WTC11 (cell line): ENCODE measurements at regions not wholly inside any gene's neighbourhood (a gene's known extent, or its start where the extent isn't known, plus 50 kb on each side); places are given as distances from the start of the nearest gene placed in this dataset.

ENCODE experiments used
- ATAC-seq: fragments of 200-7000 bp; cut with Tn5 transposase; 2 replicates; pipeline ENCODE4 v1.10.0; 2021; ENCODE audit warnings: mild to moderate bottlenecking, moderate library complexity
- CTCF ChIA-PET: fragments of 300-600 bp; sonication (Branson Sonifier 250); formaldehyde crosslinking; loops from one replicate; lab custom pipeline; 2021; ENCODE audit warnings: antibody characterized with exemption; lab: Charles Lee
- POLR2A ChIA-PET: fragments of 350-600 bp; sonication (Branson Sonifier 250); formaldehyde crosslinking; loops from one replicate; lab custom pipeline; 2021; ENCODE audit warnings: antibody characterized with exemption; lab: Charles Lee
- DNase-seq: peaks from one replicate; pipeline ENCODE4 v3.0.0; 2021; ENCODE audit warnings: low spot score
- H3K27ac Mint-ChIP-seq: 2 replicates; pipeline ENCODE4 v1.8.0; 2021; ENCODE audit warnings: mixed read lengths
- H3K27me3 Mint-ChIP-seq: 2 replicates; pipeline ENCODE4 v1.8.0; 2021; ENCODE audit warnings: low read depth, mild to moderate bottlenecking, moderate library complexity, mixed read lengths
- H3K36me3 Mint-ChIP-seq: 2 replicates; pipeline ENCODE4 v1.8.0; 2021; ENCODE audit warnings: mixed read lengths
- H3K4me1 Mint-ChIP-seq: 2 replicates; pipeline ENCODE4 v1.8.0; 2022; ENCODE audit warnings: mixed read lengths
- H3K4me3 Mint-ChIP-seq: 2 replicates; pipeline ENCODE4 v1.8.0; 2021; ENCODE audit warnings: mild to moderate bottlenecking, moderate library complexity, mixed read lengths
- H3K9me3 Mint-ChIP-seq: 2 replicates; pipeline ENCODE4 v1.8.0; 2021; ENCODE audit warnings: mixed read lengths
- AR ChIP-seq: fragments of 250-450 bp; sonication (Bioruptor Pico); IDR thresholded peaks from 2 replicates; pipeline ENCODE4 v1.9.0; 2021; ENCODE audit warnings: mild to moderate bottlenecking
- ATF6 ChIP-seq: sonication (generic); formaldehyde crosslinking; IDR thresholded peaks from 2 replicates; pipeline ENCODE4 v1.8.1; 2023; ENCODE audit warnings: mild to moderate bottlenecking, missing genetic modification reagents
- ESRRA ChIP-seq: sonication (generic); formaldehyde crosslinking; IDR thresholded peaks from 2 replicates; pipeline ENCODE4 v1.8.1; 2022; ENCODE audit warnings: mild to moderate bottlenecking, missing genetic modification reagents, borderline replicate concordance
- GTF2I ChIP-seq: fragments of 250-450 bp; sonication (Bioruptor Pico); conservative IDR thresholded peaks from 2 replicates; pipeline ENCODE4 v1.4.0; 2021; ENCODE audit warnings: mild to moderate bottlenecking
- IRF1 ChIP-seq: sonication (generic); formaldehyde crosslinking; IDR thresholded peaks from 2 replicates; pipeline ENCODE4 v1.8.0; 2023; ENCODE audit warnings: missing genetic modification reagents
- JUN ChIP-seq: sonication (generic); formaldehyde crosslinking; IDR thresholded peaks from 2 replicates; pipeline ENCODE4 v1.8.0; 2023; ENCODE audit warnings: mild to moderate bottlenecking, missing genetic modification reagents
- MLX ChIP-seq: sonication (generic); formaldehyde crosslinking; IDR thresholded peaks from 2 replicates; pipeline ENCODE4 v1.8.1; 2023; ENCODE audit warnings: mild to moderate bottlenecking, missing genetic modification reagents, moderate library complexity
- NR1H2 ChIP-seq: sonication (generic); formaldehyde crosslinking; IDR thresholded peaks from 2 replicates; pipeline ENCODE4 v1.9.0; 2021; ENCODE audit warnings: mild to moderate bottlenecking, moderate library complexity, missing genetic modification reagents
- NR3C1 ChIP-seq: sonication (generic); formaldehyde crosslinking; conservative IDR thresholded peaks from 2 replicates; pipeline ENCODE4 v1.8.1; 2023; ENCODE audit warnings: low read depth, mild to moderate bottlenecking, missing genetic modification reagents
- RELA ChIP-seq: sonication (generic); formaldehyde crosslinking; IDR thresholded peaks from 2 replicates; pipeline ENCODE4 v1.8.1; 2022; ENCODE audit warnings: missing genetic modification reagents, mild to moderate bottlenecking, borderline replicate concordance
- SOX15 ChIP-seq: fragments of 250-450 bp; sonication (Bioruptor Pico); IDR thresholded peaks from 2 replicates; pipeline ENCODE4 v1.9.0; 2021; ENCODE audit warnings: mild to moderate bottlenecking
- TEAD1 ChIP-seq: sonication (generic); formaldehyde crosslinking; IDR thresholded peaks from 2 replicates; pipeline ENCODE4 v1.8.0; 2022; ENCODE audit warnings: mild to moderate bottlenecking, missing genetic modification reagents
- TEAD4 ChIP-seq: sonication (generic); formaldehyde crosslinking; IDR thresholded peaks from 2 replicates; pipeline ENCODE4 v1.8.0; 2022; ENCODE audit warnings: mild to moderate bottlenecking, missing genetic modification reagents
- USF2 ChIP-seq: sonication (generic); formaldehyde crosslinking; IDR thresholded peaks from 2 replicates; pipeline ENCODE4 v1.8.1; 2023; ENCODE audit warnings: mild to moderate bottlenecking, missing genetic modification reagents, moderate library complexity
- ZNF232 ChIP-seq: sonication (generic); formaldehyde crosslinking; IDR thresholded peaks from 2 replicates; pipeline ENCODE4 v1.8.0; 2022; ENCODE audit warnings: mild to moderate bottlenecking, missing genetic modification reagents
- ZNF512 ChIP-seq: sonication (generic); formaldehyde crosslinking; IDR thresholded peaks from 2 replicates; pipeline ENCODE4 v1.8.1; 2022; ENCODE audit warnings: missing genetic modification reagents, borderline replicate concordance
- ZSCAN18 ChIP-seq: fragments of 250-450 bp; sonication (Bioruptor Pico); IDR thresholded peaks from 2 replicates; pipeline ENCODE4 v2.1.2; 2022; ENCODE audit warnings: mild to moderate bottlenecking, moderate library complexity
- TF ChIP-seq, protein P1 (sequence below): sonication (generic); formaldehyde crosslinking; IDR thresholded peaks from 2 replicates; pipeline ENCODE4 v1.8.1; 2022; ENCODE audit warnings: low read depth, missing genetic modification reagents, borderline replicate concordance
- TF ChIP-seq, protein P2 (sequence below): sonication (generic); formaldehyde crosslinking; IDR thresholded peaks from 2 replicates; pipeline ENCODE4 v1.8.1; 2022; ENCODE audit warnings: mild to moderate bottlenecking, moderate library complexity, missing genetic modification reagents
- TF ChIP-seq, protein P3 (sequence below): fragments of 250-450 bp; sonication (Bioruptor Pico); IDR thresholded peaks from 2 replicates; pipeline ENCODE4 v1.9.0; 2021; ENCODE audit warnings: moderate library complexity, mild to moderate bottlenecking, inconsistent platforms, borderline replicate concordance

- H3K36me3 Mint-ChIP-seq: peaks cover 21% of the 10 kb centered on the region; the same call in 1 of the 2 replicates
- TF ChIP-seq, protein P1, sequence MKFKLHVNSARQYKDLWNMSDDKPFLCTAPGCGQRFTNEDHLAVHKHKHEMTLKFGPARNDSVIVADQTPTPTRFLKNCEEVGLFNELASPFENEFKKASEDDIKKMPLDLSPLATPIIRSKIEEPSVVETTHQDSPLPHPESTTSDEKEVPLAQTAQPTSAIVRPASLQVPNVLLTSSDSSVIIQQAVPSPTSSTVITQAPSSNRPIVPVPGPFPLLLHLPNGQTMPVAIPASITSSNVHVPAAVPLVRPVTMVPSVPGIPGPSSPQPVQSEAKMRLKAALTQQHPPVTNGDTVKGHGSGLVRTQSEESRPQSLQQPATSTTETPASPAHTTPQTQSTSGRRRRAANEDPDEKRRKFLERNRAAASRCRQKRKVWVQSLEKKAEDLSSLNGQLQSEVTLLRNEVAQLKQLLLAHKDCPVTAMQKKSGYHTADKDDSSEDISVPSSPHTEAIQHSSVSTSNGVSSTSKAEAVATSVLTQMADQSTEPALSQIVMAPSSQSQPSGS: no peak
- no peak for TF ChIP-seq IRF1 (CRISPR knock-in tag)
- TF ChIP-seq, protein P2, sequence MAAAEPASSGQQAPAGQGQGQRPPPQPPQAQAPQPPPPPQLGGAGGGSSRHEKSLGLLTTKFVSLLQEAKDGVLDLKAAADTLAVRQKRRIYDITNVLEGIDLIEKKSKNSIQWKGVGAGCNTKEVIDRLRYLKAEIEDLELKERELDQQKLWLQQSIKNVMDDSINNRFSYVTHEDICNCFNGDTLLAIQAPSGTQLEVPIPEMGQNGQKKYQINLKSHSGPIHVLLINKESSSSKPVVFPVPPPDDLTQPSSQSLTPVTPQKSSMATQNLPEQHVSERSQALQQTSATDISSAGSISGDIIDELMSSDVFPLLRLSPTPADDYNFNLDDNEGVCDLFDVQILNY: no peak
- no peak for TF ChIP-seq TEAD1
- TF ChIP-seq, protein P3, sequence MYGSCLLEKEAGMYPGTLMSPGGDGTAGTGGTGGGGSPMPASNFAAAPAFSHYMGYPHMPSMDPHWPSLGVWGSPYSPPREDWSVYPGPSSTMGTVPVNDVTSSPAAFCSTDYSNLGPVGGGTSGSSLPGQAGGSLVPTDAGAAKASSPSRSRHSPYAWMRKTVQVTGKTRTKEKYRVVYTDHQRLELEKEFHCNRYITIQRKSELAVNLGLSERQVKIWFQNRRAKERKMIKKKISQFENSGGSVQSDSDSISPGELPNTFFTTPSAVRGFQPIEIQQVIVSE: no peak
- TF ChIP-seq AR (CRISPR knock-in tag): no peak
- no peak for TF ChIP-seq GTF2I
- no peak for TF ChIP-seq ZNF512 (CRISPR knock-in tag)
- no peak for TF ChIP-seq TEAD4 (CRISPR knock-in tag)
- TF ChIP-seq, all 79 proteins: peak for 0
- ATAC-seq (no peak), DNase-seq (no peak)
- ChIA-PET CTCF (no interaction called here), POLR2A (no interaction called here)
- no peak overlapping the region for H3K4me3 Mint-ChIP-seq
- no peaks in the 10 kb centered on the region; the same call in none of the 2 replicates for H3K27me3 Mint-ChIP-seq
- H3K9me3 Mint-ChIP-seq: peaks cover 62% of the 10 kb centered on the region
- H3K27ac Mint-ChIP-seq: no peak overlapping the region
- peaks cover 5% of the 10 kb centered on the region for H3K4me1 Mint-ChIP-seq
These were observed 244.3 kb downstream of the DIO2 start for GRCh38 chr14:79967001-79967400.

DNA sequence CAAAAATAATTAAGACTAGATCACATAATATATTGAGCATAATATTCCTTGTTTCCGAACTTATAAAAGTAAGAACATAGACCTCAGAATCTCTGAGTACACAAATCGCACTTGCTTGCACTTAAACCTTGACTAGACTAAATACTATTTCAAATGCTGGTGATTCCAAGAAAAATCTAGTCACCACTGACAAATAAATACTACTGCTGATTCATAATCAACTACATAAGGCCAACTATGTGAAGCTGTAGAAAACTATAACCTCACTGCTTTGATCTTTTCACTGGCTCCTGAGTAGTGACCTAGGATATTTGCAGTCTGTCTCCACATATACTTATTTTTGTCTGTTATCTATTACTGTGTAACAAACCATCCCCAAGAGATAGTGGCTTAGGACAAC, 245.4 kb downstream of the DIO2 start:
- CTCF ChIA-PET: no interaction called here
- ATAC-seq (no peak), DNase-seq (no peak)
- no peak for TF ChIP-seq NR3C1
- no peak for TF ChIP-seq NR1H2 (CRISPR knock-in tag)
- TF ChIP-seq MLX (CRISPR knock-in tag): no peak
- TF ChIP-seq ESRRA (CRISPR knock-in tag): no peak
- no peak for TF ChIP-seq SOX15
- TF ChIP-seq RELA (CRISPR knock-in tag): no peak
- no peak for TF ChIP-seq ATF6
- TF ChIP-seq, protein P2: no peak
- TF ChIP-seq JUN (CRISPR knock-in tag): no peak
- no peak for TF ChIP-seq ZNF232 (CRISPR knock-in tag)
- no peak for TF ChIP-seq ZSCAN18 (CRISPR knock-in tag)
- TF ChIP-seq USF2 (CRISPR knock-in tag): no peak
- Mint-ChIP-seq H3K9me3 (peaks cover 72% of the 10 kb centered on the region), H3K4me1 (peaks cover 5% of the 10 kb centered on the region), H3K4me3 (no peak overlapping the region), H3K27me3 (no peaks in the 10 kb centered on the region; the same call in none of the 2 replicates), H3K27ac (no peak overlapping the region), H3K36me3 (peaks cover 22% of the 10 kb centered on the region; the same call in 1 of the 2 replicates)
- POLR2A ChIA-PET: no interaction called here
